Calu3 (cell line): ENCODE measurements at regions not wholly inside any gene's neighbourhood (a gene's known extent, or its start where the extent isn't known, plus 50 kb on each side); places are given as distances from the start of the nearest gene placed in this dataset.
A peak's percentile ranks its signal among the peaks of the same experiment; 100 is the strongest.

Experiments used
- BruUV-seq: library from RNA; stranded (reverse); fragments of 400-500 nt; replicated peaks from 2 replicates; lab custom pipeline; 2021; lab: Mats Ljungman, UMichigan
- CTCF ChIA-PET: fragments of 300-600 bp; sonication (Branson Sonifier 250); formaldehyde crosslinking; loops from one replicate; lab custom pipeline; 2022; ENCODE audit warnings: antibody characterized with exemption; lab: Charles Lee
- DNase-seq: peaks from one replicate; pipeline ENCODE4 v3.0.0; 2022
- H3K27ac Mint-ChIP-seq: one replicate; pipeline ENCODE4 v1.8.0; 2022; ENCODE audit warnings: mixed read lengths; ENCODE audit not compliant: unreplicated experiment
- H3K27me3 Mint-ChIP-seq: one replicate; pipeline ENCODE4 v1.8.0; 2022; ENCODE audit warnings: mixed read lengths; ENCODE audit not compliant: unreplicated experiment
- H3K36me3 Mint-ChIP-seq: one replicate; pipeline ENCODE4 v1.8.0; 2022; ENCODE audit warnings: mild to moderate bottlenecking, moderate library complexity, mixed read lengths; ENCODE audit not compliant: insufficient read depth, unreplicated experiment
- H3K4me1 Mint-ChIP-seq: one replicate; pipeline ENCODE4 v1.8.0; 2022; ENCODE audit warnings: mild to moderate bottlenecking, low read depth, mixed read lengths; ENCODE audit not compliant: unreplicated experiment
- H3K4me3 Mint-ChIP-seq: one replicate; pipeline ENCODE4 v1.8.0; 2022; ENCODE audit warnings: mild to moderate bottlenecking, low read depth, moderate library complexity, mixed read lengths; ENCODE audit not compliant: unreplicated experiment
- H3K9me3 Mint-ChIP-seq: one replicate; pipeline ENCODE4 v1.8.0; 2022; ENCODE audit warnings: low read depth, mixed read lengths; ENCODE audit not compliant: unreplicated experiment
- intact Hi-C: fragments of 100-400 bp; cut with micrococcal nuclease; formaldehyde crosslinking; loops from one replicate; pipeline ENCODE4 v1.10.0; 2022; ENCODE audit not compliant: unreplicated experiment
- TF ChIP-seq, protein P1 (sequence below): fragments of 200-600 bp; IDR thresholded peaks from one replicate; pipeline ENCODE4 v1.8.0; 2022; ENCODE audit warnings: antibody characterized with exemption; ENCODE audit not compliant: unreplicated experiment

GRCh38 chrX:82626978-82627377 is 881.1 kb upstream of the POU3F4 start:
- no peaks in the 10 kb centered on the region for H3K36me3 Mint-ChIP-seq
- TF ChIP-seq, protein P1, sequence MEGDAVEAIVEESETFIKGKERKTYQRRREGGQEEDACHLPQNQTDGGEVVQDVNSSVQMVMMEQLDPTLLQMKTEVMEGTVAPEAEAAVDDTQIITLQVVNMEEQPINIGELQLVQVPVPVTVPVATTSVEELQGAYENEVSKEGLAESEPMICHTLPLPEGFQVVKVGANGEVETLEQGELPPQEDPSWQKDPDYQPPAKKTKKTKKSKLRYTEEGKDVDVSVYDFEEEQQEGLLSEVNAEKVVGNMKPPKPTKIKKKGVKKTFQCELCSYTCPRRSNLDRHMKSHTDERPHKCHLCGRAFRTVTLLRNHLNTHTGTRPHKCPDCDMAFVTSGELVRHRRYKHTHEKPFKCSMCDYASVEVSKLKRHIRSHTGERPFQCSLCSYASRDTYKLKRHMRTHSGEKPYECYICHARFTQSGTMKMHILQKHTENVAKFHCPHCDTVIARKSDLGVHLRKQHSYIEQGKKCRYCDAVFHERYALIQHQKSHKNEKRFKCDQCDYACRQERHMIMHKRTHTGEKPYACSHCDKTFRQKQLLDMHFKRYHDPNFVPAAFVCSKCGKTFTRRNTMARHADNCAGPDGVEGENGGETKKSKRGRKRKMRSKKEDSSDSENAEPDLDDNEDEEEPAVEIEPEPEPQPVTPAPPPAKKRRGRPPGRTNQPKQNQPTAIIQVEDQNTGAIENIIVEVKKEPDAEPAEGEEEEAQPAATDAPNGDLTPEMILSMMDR: no peak
- no peak overlapping the region for H3K4me3 Mint-ChIP-seq
- H3K27ac Mint-ChIP-seq: no peak overlapping the region
- CTCF ChIA-PET: no interaction called here
- no TSS peak for BruUV-seq
- DNase-seq: no peak
- no peaks in the 10 kb centered on the region for H3K4me1 Mint-ChIP-seq
- H3K9me3 Mint-ChIP-seq: no peaks in the 10 kb centered on the region
- no peaks in the 10 kb centered on the region for H3K27me3 Mint-ChIP-seq
- intact Hi-C loops: no loop called here

- intact Hi-C loops: no loop called here
- BruUV-seq: no TSS peak
- H3K36me3 Mint-ChIP-seq: no peaks in the 10 kb centered on the region
- TF ChIP-seq, protein P1: no peak
- H3K27ac Mint-ChIP-seq: no peak overlapping the region
- no peaks in the 10 kb centered on the region for H3K27me3 Mint-ChIP-seq
- no peak overlapping the region for H3K4me3 Mint-ChIP-seq
- CTCF ChIA-PET: no interaction called here
- H3K4me1 Mint-ChIP-seq: no peaks in the 10 kb centered on the region
- no peak for DNase-seq
- H3K9me3 Mint-ChIP-seq: no peaks in the 10 kb centered on the region
These were observed 880.5 kb upstream of the POU3F4 start for GRCh38 chrX:82627568-82627967.

DNA sequence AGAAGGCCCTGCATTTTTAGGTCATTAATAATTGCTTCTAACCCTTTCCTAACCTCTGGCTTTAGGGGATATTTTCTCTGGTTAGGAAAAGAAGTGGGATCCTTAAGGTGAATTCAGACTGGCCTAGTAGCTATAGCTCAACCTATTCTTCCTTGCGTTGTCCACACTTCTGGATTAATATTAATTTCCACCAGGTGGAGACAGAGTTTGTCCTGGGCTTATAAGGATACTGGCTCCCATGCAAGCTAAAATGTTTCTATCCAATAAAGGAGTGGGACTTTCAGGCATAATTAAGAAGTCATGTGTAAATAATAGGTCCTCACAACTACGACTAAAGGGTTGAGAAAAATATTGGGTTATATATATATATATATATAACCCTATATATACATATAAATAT is 860.0 kb upstream of the POU3F4 start:
- CTCF ChIA-PET: interaction anchor here (1.2 kb wide), 1 partner anchor 166 kb away, joined by 4 read pairs; no protein-coding TSS in a partner anchor
- Mint-ChIP-seq H3K4me3 (no peak overlapping the region), H3K36me3 (no peaks in the 10 kb centered on the region), H3K9me3 (peaks cover 11% of the 10 kb centered on the region), H3K27me3 (no peaks in the 10 kb centered on the region), H3K4me1 (no peaks in the 10 kb centered on the region), H3K27ac (no peak overlapping the region)
- intact Hi-C loops: no loop called here
- no TSS peak for BruUV-seq
- TF ChIP-seq, protein P1: no peak
- peak; percentile 4 for DNase-seq

GRCh38 chrX:82649645-82650044 is 858.4 kb upstream of the POU3F4 start:
- Mint-ChIP-seq H3K9me3 (peaks cover 11% of the 10 kb centered on the region), H3K36me3 (no peaks in the 10 kb centered on the region), H3K27me3 (no peaks in the 10 kb centered on the region), H3K4me3 (no peak overlapping the region), H3K4me1 (no peaks in the 10 kb centered on the region), H3K27ac (no peak overlapping the region)
- DNase-seq: no peak
- CTCF ChIA-PET: no interaction called here
- intact Hi-C loops: no loop called here
- TF ChIP-seq, protein P1: no peak
- BruUV-seq: no TSS peak

DNA sequence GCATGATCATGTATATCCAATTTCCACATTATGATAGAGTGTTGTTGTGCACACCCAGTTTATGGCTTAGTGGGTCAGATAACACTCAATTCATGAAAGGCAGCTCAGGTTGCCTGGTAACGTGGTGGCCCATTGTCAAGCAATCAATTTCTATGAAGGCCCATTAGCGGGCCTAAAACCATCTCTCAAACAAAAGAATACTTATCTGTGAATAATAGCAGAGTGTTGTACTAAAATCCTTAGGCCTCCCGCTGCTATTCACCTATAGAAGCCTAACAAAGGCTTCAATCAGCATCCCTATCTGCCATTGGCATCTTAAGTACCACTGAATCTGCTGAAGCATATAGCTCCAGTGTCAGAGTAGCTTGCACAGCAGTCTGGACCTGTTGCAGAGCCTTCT is 849.6 kb upstream of the POU3F4 start:
- H3K4me3 Mint-ChIP-seq: no peak overlapping the region
- H3K9me3 Mint-ChIP-seq: peaks cover 2% of the 10 kb centered on the region
- H3K36me3 Mint-ChIP-seq: no peaks in the 10 kb centered on the region

More for the DNA sequence above, 849.6 kb upstream of the POU3F4 start:
- H3K4me1 Mint-ChIP-seq: no peaks in the 10 kb centered on the region
- H3K27ac Mint-ChIP-seq: no peak overlapping the region
- TF ChIP-seq, protein P1: no peak
- no peaks in the 10 kb centered on the region for H3K27me3 Mint-ChIP-seq
- CTCF ChIA-PET: no interaction called here
- no peak for DNase-seq
- no TSS peak for BruUV-seq
- intact Hi-C loops: no loop called here
